ENCODE measurements at regions not wholly inside any gene's neighbourhood (a gene's known extent, or its start where the extent isn't known, plus 50 kb on each side); places are given as distances from the start of the nearest gene placed in this dataset.

- TF ChIP-seq, protein P1, sequence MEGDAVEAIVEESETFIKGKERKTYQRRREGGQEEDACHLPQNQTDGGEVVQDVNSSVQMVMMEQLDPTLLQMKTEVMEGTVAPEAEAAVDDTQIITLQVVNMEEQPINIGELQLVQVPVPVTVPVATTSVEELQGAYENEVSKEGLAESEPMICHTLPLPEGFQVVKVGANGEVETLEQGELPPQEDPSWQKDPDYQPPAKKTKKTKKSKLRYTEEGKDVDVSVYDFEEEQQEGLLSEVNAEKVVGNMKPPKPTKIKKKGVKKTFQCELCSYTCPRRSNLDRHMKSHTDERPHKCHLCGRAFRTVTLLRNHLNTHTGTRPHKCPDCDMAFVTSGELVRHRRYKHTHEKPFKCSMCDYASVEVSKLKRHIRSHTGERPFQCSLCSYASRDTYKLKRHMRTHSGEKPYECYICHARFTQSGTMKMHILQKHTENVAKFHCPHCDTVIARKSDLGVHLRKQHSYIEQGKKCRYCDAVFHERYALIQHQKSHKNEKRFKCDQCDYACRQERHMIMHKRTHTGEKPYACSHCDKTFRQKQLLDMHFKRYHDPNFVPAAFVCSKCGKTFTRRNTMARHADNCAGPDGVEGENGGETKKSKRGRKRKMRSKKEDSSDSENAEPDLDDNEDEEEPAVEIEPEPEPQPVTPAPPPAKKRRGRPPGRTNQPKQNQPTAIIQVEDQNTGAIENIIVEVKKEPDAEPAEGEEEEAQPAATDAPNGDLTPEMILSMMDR (IDR thresholded peaks at IDR 0.05; ENCODE audit: control extremely low read depth, extremely low read depth) = no peak
- Histone ChIP-seq H3K36me3 (ENCODE audit: control insufficient read depth in 4 of 4, insufficient read depth in 4 of 4, low read length in 4 of 4) (no peaks in the 10 kb centered on the region), H3K27me3 (ENCODE audit: control insufficient read depth in 3 of 3, insufficient read depth in 3 of 3, low read length in 2 of 3) (no peaks in the 10 kb centered on the region), H3K9ac (ENCODE audit: insufficient read depth in 1 of 2, low read length in 2 of 2) (no peak overlapping the region), H3K4me1 (ENCODE audit: control insufficient read depth in 5 of 5, insufficient read depth in 5 of 5, low read length in 5 of 5) (peaks cover 0 to 40% (median under 1%) of the 10 kb centered on the region in 5 donors), H3K9me3 (ENCODE audit: control insufficient read depth in 4 of 4, insufficient read depth in 3 of 4, low read length in 3 of 4) (no peaks in the 10 kb centered on the region), H3K27ac (ENCODE audit: low read depth in 1 of 2, low read length in 1 of 2) (no peak overlapping the region), H3K4me3 (no peak overlapping the region)
- ATAC-seq (ENCODE audit: insufficient read depth, low FRiP score) (no peak), DNase-seq (peak in 1 of 3 donors; percentile 44)
- 77 to 89% methylated on average over 6 of the region's 6 CpGs for WGBS, 2 donors
Measured at GRCh38 chr18:22314001-22314400, 103.7 kb downstream of the CTAGE1 start.

GRCh38 chr18:22311301-22311700 lies 106.4 kb downstream of the CTAGE1 start:
- Histone ChIP-seq H3K27me3 (ENCODE audit: control insufficient read depth in 3 of 3, insufficient read depth in 3 of 3, low read length in 2 of 3) (no peaks in the 10 kb centered on the region), H3K9me3 (ENCODE audit: control insufficient read depth in 4 of 4, insufficient read depth in 3 of 4, low read length in 3 of 4) (no peaks in the 10 kb centered on the region), H3K4me3 (no peak overlapping the region), H3K36me3 (ENCODE audit: control insufficient read depth in 4 of 4, insufficient read depth in 4 of 4, low read length in 4 of 4) (no peaks in the 10 kb centered on the region), H3K9ac (ENCODE audit: insufficient read depth in 1 of 2, low read length in 2 of 2) (no peak overlapping the region), H3K27ac (ENCODE audit: low read depth in 1 of 2, low read length in 1 of 2) (no peak overlapping the region), H3K4me1 (ENCODE audit: control insufficient read depth in 5 of 5, insufficient read depth in 5 of 5, low read length in 5 of 5) (peaks cover 0 to 28% (median 0%) of the 10 kb centered on the region in 5 donors)
- 60 to 75% methylated on average over 5 of the region's 5 CpGs for WGBS, 2 donors
- TF ChIP-seq, protein P1 (IDR thresholded peaks at IDR 0.05; ENCODE audit: control extremely low read depth, extremely low read depth) = no peak
- DNase-seq (peak in 2 of 3 donors; percentile 76 to 84), ATAC-seq (ENCODE audit: insufficient read depth, low FRiP score) (no peak)

DNA sequence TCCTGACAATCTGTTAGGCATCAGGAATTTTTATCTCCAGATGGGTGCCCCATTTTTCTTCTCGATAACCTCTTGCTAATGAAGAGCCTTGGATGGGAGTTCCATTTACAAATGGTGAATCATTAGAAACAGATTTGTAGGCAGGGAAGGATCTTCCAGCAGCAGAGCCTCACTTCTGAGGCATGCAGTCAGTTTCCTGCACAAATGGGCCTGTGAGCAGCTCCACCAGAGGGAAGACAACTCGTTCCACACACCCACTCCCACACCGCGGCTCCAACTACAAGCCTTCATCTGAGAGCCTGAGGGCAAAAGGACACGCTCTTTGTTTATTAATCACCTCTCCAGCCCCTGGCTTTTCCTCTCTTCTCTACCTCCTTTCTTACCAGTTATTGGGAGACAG lies 108.5 kb downstream of the CTAGE1 start:
- Histone ChIP-seq H3K27ac (ENCODE audit: low read depth in 1 of 2, low read length in 1 of 2) (no peak overlapping the region), H3K9ac (ENCODE audit: insufficient read depth in 1 of 2, low read length in 2 of 2) (no peak overlapping the region), H3K36me3 (ENCODE audit: control insufficient read depth in 4 of 4, insufficient read depth in 4 of 4, low read length in 4 of 4) (no peaks in the 10 kb centered on the region), H3K9me3 (ENCODE audit: control insufficient read depth in 4 of 4, insufficient read depth in 3 of 4, low read length in 3 of 4) (no peaks in the 10 kb centered on the region), H3K4me3 (no peak overlapping the region), H3K4me1 (ENCODE audit: control insufficient read depth in 5 of 5, insufficient read depth in 5 of 5, low read length in 5 of 5) (peaks cover 0 to 27% (median 0%) of the 10 kb centered on the region in 5 donors), H3K27me3 (ENCODE audit: control insufficient read depth in 3 of 3, insufficient read depth in 3 of 3, low read length in 2 of 3) (no peaks in the 10 kb centered on the region)
- 72 to 77% methylated on average over 5 of the region's 5 CpGs for WGBS, 2 donors
- ATAC-seq (ENCODE audit: insufficient read depth, low FRiP score) (no peak), DNase-seq (peak in 1 of 3 donors; percentile 47)
- TF ChIP-seq, protein P1 (IDR thresholded peaks at IDR 0.05; ENCODE audit: control extremely low read depth, extremely low read depth) = no peak

GRCh38 chr18:22307528-22307927 lies 110.2 kb downstream of the CTAGE1 start:
- ATAC-seq (ENCODE audit: insufficient read depth, low FRiP score) = no peak
- H3K27me3 ChIP-seq (ENCODE audit: control insufficient read depth in 3 of 3, insufficient read depth in 3 of 3, low read length in 2 of 3) = no peaks in the 10 kb centered on the region
- TF ChIP-seq, protein P1 (IDR thresholded peaks at IDR 0.05; ENCODE audit: control extremely low read depth, extremely low read depth) = no peak
- no peaks in the 10 kb centered on the region for H3K36me3 ChIP-seq (ENCODE audit: control insufficient read depth in 4 of 4, insufficient read depth in 4 of 4, low read length in 4 of 4)
- no peak for DNase-seq
- H3K4me3 ChIP-seq = no peak overlapping the region
- 50 to 64% methylated on average over 2 of the region's 2 CpGs for WGBS, 2 donors
- peaks cover 0 to 31% (median 6%) of the 10 kb centered on the region in 5 donors for H3K4me1 ChIP-seq (ENCODE audit: control insufficient read depth in 5 of 5, insufficient read depth in 5 of 5, low read length in 5 of 5)
- no peaks in the 10 kb centered on the region for H3K9me3 ChIP-seq (ENCODE audit: control insufficient read depth in 4 of 4, insufficient read depth in 3 of 4, low read length in 3 of 4)
- H3K27ac ChIP-seq (ENCODE audit: low read depth in 1 of 2, low read length in 1 of 2) = no peak overlapping the region
- no peak overlapping the region for H3K9ac ChIP-seq (ENCODE audit: insufficient read depth in 1 of 2, low read length in 2 of 2)
